Tibial nerve (tissue), 4 donors: ENCODE measurements at regions not wholly inside any gene's neighbourhood (a gene's known extent, or its start where the extent isn't known, plus 50 kb on each side); places are given as distances from the start of the nearest gene placed in this dataset.

Experiments used
- EP300 ChIP-seq, 2 donors: sonication (generic); formaldehyde crosslinking; IDR thresholded peaks; one replicate each; pipeline ENCODE4 v1.6.1; 2017; ENCODE audit warnings: antibody characterized with exemption in 2 of 2, mild to moderate bottlenecking in 1 of 2
- POLR2A ChIP-seq, 2 donors: fragments of 450-650 bp; IDR thresholded peaks; one replicate each; pipeline ENCODE4 v1.6.1; 2017; ENCODE audit warnings: antibody characterized with exemption in 2 of 2, mild to moderate bottlenecking in 2 of 2, moderate library complexity in 2 of 2
- TF ChIP-seq, protein P1 (sequence below), 5 experiments: fragments of 200-600 bp in 3 of 5; fragments of 450-650 bp in 2 of 5; sonication (generic) in 3 of 5; IDR thresholded peaks; one replicate each; pipeline ENCODE4 v1.5.1; 2016 to 2019; ENCODE audit warnings: antibody characterized with exemption in 5 of 5, mild to moderate bottlenecking in 3 of 5, moderate library complexity in 2 of 5

DNA sequence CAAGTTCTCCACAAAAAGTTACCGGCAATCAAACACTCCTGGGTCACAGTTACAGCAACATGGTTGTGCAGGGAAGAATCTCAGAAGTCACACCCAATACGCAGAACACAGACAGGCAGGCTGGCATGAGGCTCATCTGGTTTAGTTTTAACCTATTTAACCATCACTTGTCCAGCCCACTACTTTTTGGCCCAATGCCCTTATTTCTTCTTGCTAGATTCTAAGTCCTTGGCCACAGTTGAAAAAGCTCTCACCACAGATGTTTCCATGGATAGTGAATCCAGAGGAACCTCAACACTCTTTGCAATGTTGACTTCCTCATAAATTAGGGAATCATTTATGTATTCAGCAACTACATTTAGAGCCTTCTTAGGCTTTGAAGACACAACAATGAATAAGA is 50.7 kb upstream of the FNDC3A start:
- TF ChIP-seq, protein P1, sequence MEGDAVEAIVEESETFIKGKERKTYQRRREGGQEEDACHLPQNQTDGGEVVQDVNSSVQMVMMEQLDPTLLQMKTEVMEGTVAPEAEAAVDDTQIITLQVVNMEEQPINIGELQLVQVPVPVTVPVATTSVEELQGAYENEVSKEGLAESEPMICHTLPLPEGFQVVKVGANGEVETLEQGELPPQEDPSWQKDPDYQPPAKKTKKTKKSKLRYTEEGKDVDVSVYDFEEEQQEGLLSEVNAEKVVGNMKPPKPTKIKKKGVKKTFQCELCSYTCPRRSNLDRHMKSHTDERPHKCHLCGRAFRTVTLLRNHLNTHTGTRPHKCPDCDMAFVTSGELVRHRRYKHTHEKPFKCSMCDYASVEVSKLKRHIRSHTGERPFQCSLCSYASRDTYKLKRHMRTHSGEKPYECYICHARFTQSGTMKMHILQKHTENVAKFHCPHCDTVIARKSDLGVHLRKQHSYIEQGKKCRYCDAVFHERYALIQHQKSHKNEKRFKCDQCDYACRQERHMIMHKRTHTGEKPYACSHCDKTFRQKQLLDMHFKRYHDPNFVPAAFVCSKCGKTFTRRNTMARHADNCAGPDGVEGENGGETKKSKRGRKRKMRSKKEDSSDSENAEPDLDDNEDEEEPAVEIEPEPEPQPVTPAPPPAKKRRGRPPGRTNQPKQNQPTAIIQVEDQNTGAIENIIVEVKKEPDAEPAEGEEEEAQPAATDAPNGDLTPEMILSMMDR (IDR thresholded peaks at IDR 0.05) = no peak
- no peak for TF ChIP-seq POLR2A (IDR thresholded peaks at IDR 0.05)
- TF ChIP-seq EP300 (IDR thresholded peaks at IDR 0.05) = no peak
